GM18507 (cell line): ENCODE measurements at regions not wholly inside any gene's neighbourhood (a gene's known extent, or its start where the extent isn't known, plus 50 kb on each side); places are given as distances from the start of the nearest gene placed in this dataset.
"Not testable (repeated sequence)": the region's sequence is repeated elsewhere in the genome, so short reads cannot be mapped to it uniquely, and the experiment has no call there.

Source experiments
- DNase-seq: peaks from one replicate; pipeline ENCODE4 v3.0.0; 2011; ENCODE audit warnings: low read depth; ENCODE audit not compliant: insufficient read length; ENCODE audit errors: extremely low spot score
- FAIRE-seq: peaks from 2 replicates; lab custom pipeline; 2011; peaks lifted over from hg19 to GRCh38; lab: Jason Lieb, UNC

GRCh38 chr12:8385431-8385830 lies 70.3 kb upstream of the CLEC6A start:
- not testable (repeated sequence) for FAIRE-seq, DNase-seq

- not testable (repeated sequence) for DNase-seq, FAIRE-seq
Observed at GRCh38 chr12:8386661-8387060, 69.1 kb upstream of the CLEC6A start.

GRCh38 chr12:8389296-8389695 lies 66.5 kb upstream of the CLEC6A start:
- not testable (repeated sequence) for FAIRE-seq, DNase-seq

GRCh38 chr12:8390001-8390777 lies 65.6 kb upstream of the CLEC6A start:
- FAIRE-seq = peak; percentile 36
- DNase-seq = peak; percentile 8

GRCh38 chr12:8396225-8397071 lies 59.3 kb upstream of the CLEC6A start:
- not testable (repeated sequence) for DNase-seq
- peak; percentile 5 for FAIRE-seq

- not testable (repeated sequence) for FAIRE-seq, DNase-seq
Observed at GRCh38 chr12:8397378-8397777, 58.4 kb upstream of the CLEC6A start.

- not testable (repeated sequence) for FAIRE-seq, DNase-seq
Observed at GRCh38 chr12:8399496-8400034, 56.2 kb upstream of the CLEC6A start.

- not testable (repeated sequence) for FAIRE-seq, DNase-seq
Observed at GRCh38 chr12:8403834-8404233, 51.9 kb upstream of the CLEC6A start.

- not testable (repeated sequence) for FAIRE-seq, DNase-seq
Observed at GRCh38 chr12:8404341-8404740, 51.4 kb upstream of the CLEC6A start.
